ENCODE measurements at regions not wholly inside any gene's neighbourhood (a gene's known extent, or its start where the extent isn't known, plus 50 kb on each side); places are given as distances from the start of the nearest gene placed in this dataset.
A peak's percentile ranks its signal among the peaks of the same experiment; 100 is the strongest.

GRCh38 chr14:55500219-55500701 lies 59.8 kb upstream of the TBPL2 start:
- no peak for DNase-seq (ENCODE audit: low read depth in 2 of 2)

GRCh38 chr14:55500708-55501107 lies 60.3 kb upstream of the TBPL2 start:
- DNase-seq (ENCODE audit: low read depth in 2 of 2): no peak

- no peak for DNase-seq (ENCODE audit: low read depth in 2 of 2)
These were observed 62.4 kb upstream of the TBPL2 start for GRCh38 chr14:55502746-55503284.

GRCh38 chr14:55505846-55506245 lies 65.4 kb upstream of the TBPL2 start:
- DNase-seq (ENCODE audit: low read depth in 2 of 2): no peak

GRCh38 chr14:55508676-55509075 lies 68.3 kb upstream of the TBPL2 start:
- no peak for DNase-seq (ENCODE audit: low read depth in 2 of 2)

GRCh38 chr14:55512421-55512820 lies 67.6 kb upstream of the KTN1 start:
- DNase-seq (ENCODE audit: low read depth in 2 of 2): no peak

- DNase-seq (ENCODE audit: low read depth in 2 of 2): no peak
These were observed 66.5 kb upstream of the KTN1 start for GRCh38 chr14:55513491-55513890.

- DNase-seq (ENCODE audit: low read depth in 2 of 2): peak; percentile 65 to 92
These were observed 65.1 kb upstream of the KTN1 start for GRCh38 chr14:55514819-55515490.

GRCh38 chr14:55516776-55517175 lies 63.2 kb upstream of the KTN1 start:
- no peak for DNase-seq (ENCODE audit: low read depth in 2 of 2)

GRCh38 chr14:55518391-55518790 lies 61.6 kb upstream of the KTN1 start:
- peak in 1 of 2 donors; percentile 28 for DNase-seq (ENCODE audit: low read depth in 2 of 2)

- DNase-seq (ENCODE audit: low read depth in 2 of 2): no peak
These were observed 60.4 kb upstream of the KTN1 start for GRCh38 chr14:55519473-55520080.

- no peak for DNase-seq (ENCODE audit: low read depth in 2 of 2)
These were observed 56.7 kb upstream of the KTN1 start for GRCh38 chr14:55523321-55523720.

Measured in dermis microvascular lymphatic vessel endothelial cell (primary cell).